SIG-M5 treated with dmso at 0.1 percent for 504 hours (cell line): ENCODE measurements at regions not wholly inside any gene's neighbourhood (a gene's known extent, or its start where the extent isn't known, plus 50 kb on each side); places are given as distances from the start of the nearest gene placed in this dataset.

Source experiments
- DNase-seq: peaks from one replicate; lab custom pipeline; 2025; ENCODE audit not compliant: unreplicated experiment; lab: John Stamatoyannopoulos, UW

DNA sequence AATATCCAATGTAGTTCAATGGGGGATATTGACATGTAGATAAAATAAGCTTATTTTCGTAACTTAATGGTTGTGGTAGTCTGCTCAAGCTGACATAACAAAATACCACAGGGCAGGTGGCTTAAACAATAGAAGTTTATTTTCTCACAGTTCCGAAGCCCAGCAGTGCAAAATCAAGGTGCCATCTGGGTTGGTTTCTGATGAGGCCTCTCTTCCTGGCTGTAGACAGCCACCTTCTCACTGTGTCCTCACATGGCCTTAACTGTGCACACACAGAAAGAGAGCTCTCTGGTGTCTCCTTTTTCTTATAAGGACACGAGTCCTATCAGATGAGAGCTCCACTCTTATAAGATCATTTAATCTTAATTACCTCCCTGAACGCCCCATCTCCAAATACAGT, 64.8 kb upstream of the IPO9 start:
- DNase-seq, result no peak

DNA sequence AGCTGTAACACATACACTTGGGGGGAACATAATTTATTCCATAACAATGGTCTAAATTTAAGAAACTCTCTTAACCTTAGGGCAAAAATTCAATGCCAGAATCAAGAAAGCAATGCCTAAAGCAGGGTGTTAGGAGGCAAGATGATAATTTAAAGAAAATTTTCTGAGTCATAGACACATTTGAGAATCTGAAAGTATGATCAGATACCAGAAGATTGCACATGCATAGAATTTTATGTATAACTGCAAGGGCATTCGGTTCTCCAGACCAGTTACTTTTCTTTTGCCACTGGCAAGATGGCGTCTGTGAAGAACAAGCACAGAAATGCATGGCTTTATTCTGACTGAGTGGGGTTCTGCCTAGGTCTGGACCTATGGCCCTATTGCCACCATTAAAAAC, 64.4 kb upstream of the IPO9 start:
- no peak for DNase-seq

DNA sequence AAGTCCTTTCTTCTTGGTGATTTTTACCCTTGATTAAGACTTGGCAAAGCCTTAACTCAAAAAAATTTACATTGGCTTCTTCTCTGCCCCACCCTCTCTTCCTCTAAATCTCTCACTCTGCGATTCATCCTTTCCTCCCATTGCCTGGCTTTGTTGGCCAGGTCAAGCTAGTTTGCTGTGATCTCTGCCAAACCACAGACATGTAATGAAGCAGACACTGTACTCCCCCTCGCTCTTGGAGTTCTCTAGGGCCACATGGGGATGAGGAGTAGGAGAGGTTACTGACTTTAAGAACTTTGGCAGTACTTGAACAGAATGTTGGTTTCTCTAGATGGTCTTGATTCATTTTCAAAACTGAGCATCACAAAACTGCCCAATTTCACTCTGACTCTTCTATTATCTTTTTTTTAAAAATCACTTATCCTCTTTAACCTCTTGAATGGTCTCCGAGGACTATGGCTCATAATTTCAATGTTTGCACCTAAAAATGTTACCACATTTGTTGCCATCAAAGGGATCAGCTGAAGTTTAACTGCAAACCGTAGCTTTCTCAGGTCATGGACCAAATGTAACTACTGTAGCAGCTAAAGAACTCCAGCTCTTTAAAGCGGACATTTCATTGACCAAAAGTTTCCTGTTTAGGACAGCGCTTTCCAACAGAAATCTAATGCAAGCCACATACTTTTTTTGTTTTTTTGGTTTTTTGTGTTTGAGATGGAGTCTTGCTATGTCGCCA, 62.7 kb upstream of the IPO9 start:
- no peak for DNase-seq

DNA sequence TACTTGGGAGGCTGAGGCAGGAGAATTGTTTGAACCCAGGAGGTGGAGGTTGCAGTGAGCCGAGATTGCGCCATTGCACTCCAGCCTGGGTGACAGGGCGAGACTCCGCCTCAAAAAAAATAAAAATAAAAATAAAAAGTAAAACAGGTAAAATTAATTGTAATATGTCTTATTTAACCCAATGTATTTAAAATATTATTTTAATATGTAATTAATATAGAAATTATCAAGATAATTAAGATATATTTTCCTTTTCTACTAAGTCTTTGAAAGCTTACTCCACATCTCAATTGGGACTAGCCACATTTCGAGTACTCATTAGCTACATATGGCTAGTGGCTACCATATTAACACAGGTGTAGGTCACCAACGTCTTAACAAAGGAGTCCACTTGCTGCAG, 61.6 kb upstream of the IPO9 start:
- DNase-seq, result no peak

DNA sequence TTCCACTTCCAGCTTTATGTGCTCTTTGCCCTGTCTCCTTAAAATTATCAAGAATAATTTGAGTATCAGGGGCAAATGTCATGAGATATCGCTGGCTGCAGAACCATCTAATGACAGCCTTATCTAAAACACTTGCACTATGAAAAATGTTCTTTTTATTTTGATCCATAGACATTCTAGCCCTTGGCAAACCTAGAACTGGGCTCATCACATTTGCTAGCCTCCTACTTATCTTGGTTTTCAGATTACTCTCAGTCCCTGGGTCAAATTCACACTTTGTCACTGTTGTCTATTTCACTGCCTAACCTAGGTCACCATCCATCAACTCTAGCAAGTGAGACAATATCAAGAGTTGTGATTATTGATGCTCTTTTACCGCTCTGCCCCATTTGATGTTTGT, 59.9 kb upstream of the IPO9 start:
- DNase-seq, result no peak

DNA sequence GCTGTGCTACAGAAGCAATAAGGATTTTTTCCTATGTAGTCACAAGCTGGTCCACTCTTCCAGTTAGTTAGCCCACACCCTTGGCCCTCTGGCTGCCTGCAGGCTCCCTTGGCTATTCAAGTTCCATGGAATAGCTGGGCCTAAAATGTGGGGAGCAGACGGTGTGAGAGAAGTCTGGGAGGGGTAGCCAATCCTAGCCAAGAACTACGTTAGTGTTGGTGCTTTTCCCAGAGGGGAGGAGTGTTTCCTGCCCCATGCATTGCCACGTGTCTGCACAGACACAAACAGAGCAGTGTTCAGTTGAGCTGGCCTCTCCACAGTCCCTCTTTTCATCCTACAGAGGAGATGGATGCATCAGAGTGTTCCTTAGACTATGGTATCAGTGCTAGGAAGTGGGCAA, 59.0 kb upstream of the IPO9 start:
- DNase-seq, result no peak

DNA sequence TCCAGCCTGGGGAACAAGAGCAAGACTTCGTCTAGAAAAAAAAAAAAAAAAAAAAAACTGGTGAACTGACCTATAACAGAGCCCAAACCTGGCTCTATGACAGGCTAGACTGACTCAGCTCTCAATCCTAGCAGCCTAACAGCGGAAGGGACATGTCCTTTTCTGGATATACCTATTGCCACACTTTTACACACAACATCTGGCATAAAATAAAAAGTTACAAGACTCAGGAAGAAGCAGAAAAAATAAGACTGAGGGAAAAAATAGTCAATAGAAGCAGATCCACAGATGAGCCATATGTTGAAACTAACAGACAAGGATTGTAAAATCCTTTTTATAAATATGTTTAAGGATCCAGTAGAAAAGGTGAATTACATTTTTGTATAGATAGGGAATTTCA, 57.5 kb upstream of the IPO9 start:
- no peak for DNase-seq

DNA sequence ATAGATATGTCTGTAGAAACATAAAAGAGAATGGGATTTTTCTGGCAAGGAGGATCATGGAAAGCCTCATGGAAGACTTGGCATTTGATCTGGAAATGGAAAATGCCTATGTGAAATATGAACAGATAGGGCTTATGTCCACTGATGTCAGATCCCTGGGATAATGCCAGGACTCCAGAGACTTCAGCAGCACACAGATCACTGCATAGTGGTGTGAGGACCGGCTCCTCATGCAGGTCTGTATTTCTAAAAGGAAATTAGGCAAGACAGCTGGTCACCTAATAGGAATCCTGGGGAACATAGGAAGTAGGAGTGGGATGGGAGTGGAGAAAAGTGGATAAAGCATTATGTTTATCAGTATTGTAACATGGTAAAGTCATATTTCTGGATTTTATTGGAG, 56.8 kb upstream of the IPO9 start:
- no peak for DNase-seq

DNA sequence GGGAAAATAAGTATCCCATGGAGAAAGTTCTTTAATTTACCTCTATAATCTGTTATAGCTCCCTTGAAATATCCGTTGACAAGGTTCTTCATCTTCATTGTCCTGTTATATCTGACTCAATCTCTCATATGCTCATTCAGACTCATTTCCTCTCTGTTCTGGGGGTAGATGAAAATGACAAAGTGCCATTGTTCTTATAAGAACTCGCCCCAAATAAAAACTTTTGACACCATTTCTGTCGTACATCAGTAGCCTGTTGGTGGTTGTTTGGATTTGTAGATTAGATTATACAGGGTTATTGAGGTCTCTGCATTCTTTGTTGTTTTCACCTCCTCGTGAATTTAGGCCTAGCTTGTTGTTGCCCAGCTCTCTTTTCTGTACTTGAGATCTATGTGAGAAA, 55.2 kb upstream of the IPO9 start:
- no peak for DNase-seq

DNA sequence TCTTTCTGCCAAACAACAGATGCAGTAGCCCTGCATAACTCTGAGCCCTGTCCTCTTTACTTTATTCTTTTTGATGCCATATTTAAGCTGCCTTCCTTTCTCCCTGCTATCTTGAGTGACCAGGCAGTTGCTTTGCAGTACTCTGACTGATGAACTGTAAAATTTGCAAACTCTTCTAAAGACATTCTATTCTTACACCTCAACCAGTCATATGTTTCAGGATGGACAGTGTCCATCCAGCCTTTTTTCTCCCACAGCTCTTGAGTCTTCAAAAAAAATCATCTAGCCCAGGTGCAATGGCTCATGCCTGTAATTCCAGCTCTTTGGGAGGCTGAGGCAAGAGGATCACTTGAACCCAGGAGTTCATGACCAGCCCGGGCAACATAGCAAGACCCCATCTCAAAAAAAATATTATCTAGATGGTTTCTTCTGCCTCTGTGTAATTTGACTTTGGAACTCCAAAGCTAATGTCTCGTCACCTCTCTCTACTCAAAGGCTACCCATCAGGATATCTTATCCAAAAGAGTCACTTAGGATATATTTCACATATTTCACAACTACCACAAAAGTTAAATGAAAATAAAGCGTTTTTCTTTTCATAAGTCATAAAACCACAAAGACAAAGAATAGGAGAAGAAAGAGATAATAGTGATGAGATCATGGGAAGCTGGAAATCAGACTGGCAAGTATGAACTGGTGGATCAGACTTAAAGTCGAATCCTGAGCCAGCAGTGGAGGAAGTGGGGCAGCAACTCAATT, 54.6 kb upstream of the IPO9 start:
- DNase-seq, result no peak

DNA sequence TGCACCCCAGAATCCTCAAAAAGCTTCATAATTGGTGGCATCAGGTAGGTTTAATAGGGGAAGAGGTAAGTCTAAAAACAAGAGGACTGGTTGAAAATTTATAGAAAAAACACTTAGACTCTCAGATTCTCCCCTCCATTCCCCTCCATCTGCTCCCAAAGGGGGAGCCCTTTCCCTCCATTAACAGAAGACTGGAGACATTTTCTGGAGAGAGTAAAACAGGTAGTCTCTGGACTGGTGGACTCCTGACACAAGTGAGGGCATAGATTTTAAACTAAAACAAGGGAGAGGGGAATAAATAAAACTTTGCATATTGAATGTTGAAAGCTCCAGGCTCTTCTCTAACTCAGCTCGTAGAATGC, 54.0 kb upstream of the IPO9 start:
- DNase-seq, result no peak

DNA sequence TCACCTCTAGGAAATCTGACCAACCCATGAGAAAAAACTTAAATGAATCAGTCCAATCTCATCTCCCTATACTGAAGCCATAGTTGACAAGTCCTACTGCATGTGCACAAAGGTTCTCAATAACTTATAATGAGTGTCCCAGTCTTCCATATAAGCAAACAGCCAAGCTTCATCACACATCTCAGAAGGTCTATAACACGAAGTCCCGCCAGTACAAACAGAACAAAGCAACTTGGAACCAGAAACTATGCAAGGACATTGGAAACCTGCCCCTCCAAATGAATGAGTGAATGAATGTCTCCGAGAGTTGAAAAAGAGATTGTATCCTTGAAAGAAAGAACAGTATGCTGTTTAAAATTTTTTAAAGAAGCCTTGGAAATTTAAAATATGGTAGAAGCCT, 53.6 kb upstream of the IPO9 start:
- no peak for DNase-seq

DNA sequence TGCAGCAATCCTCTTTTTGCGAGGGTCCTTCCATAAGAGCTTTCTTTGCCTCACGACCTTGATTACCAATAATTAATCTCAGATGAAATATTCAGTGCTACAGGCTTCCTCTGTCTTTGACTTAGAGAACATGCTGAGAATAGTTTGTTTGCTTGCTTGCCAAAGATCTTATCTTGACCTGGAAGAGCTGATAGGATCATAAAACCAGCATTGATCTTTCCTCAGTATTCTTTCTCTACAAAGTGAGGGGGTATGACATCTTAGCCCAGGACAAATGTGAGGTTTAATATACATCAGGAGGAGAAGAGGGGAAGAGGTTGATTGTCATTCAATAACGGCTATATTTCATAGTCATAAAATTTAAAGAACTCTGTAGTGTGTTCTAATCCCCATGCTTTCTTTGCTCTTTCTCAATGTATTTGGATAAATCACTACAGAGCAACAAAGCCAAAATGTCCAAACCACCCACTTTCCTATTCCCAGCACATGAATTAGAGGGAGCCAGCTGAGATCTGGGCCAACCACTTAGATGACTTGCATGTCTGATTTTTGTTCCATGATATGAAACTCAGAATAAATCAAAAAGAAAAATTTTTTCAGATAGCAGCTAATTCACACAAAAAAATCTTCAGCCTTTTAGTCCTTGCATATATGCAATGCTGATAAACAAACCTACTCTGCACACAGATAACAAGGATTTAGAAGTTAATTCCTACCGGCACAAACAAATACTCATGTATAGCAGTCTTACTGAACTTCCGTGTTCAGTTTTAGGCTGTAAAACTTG, 50.5 kb upstream of the IPO9 start:
- DNase-seq, result no peak
